ENCODE measurements at regions not wholly inside any gene's neighbourhood (a gene's known extent, or its start where the extent isn't known, plus 50 kb on each side); places are given as distances from the start of the nearest gene placed in this dataset.

GRCh38 chr5:61689153-61689846, 357.2 kb downstream of the ZSWIM6 start:
- Histone ChIP-seq H3K4me3 (no peak overlapping the region), H3K27ac (no peak overlapping the region), H3K4me1 (no peaks in the 10 kb centered on the region), H3K9me3 (no peaks in the 10 kb centered on the region), H3K36me3 (no peaks in the 10 kb centered on the region), H3K27me3 (no peaks in the 10 kb centered on the region)
- no peak for TF ChIP-seq POLR2A (IDR thresholded peaks at IDR 0.05)
- TF ChIP-seq CTCF (IDR thresholded peaks at IDR 0.05 in 4 of 5, conservative IDR thresholded peaks at IDR 0.05 in 1 of 5) = no peak
- ATAC-seq (no peak), DNase-seq (no peak)
- in situ Hi-C loops (cut with MboI; ENCODE audit: low sequenced_read_pairs in 4 of 4) (no loop called here), intact Hi-C loops (cut with DNase I; ENCODE audit: low total_unique reads) (no loop called here)

GRCh38 chr5:61697809-61698558, 365.9 kb downstream of the ZSWIM6 start:
- Histone ChIP-seq H3K4me3 (no peak overlapping the region), H3K4me1 (no peaks in the 10 kb centered on the region), H3K9me3 (no peaks in the 10 kb centered on the region), H3K36me3 (no peaks in the 10 kb centered on the region), H3K27me3 (no peaks in the 10 kb centered on the region), H3K27ac (no peak overlapping the region)
- ATAC-seq (no peak), DNase-seq (no peak)
- TF ChIP-seq CTCF (IDR thresholded peaks at IDR 0.05 in 4 of 5, conservative IDR thresholded peaks at IDR 0.05 in 1 of 5) (no peak), POLR2A (IDR thresholded peaks at IDR 0.05) (no peak)
- intact Hi-C loops (cut with DNase I; ENCODE audit: low total_unique reads) (no loop called here), in situ Hi-C loops (cut with MboI; ENCODE audit: low sequenced_read_pairs in 4 of 4) (no loop called here)

GRCh38 chr5:61701877-61702602, 370.0 kb downstream of the ZSWIM6 start:
- DNase-seq (no peak), ATAC-seq (no peak)
- H3K9me3 ChIP-seq = no peaks in the 10 kb centered on the region
- intact Hi-C loops (cut with DNase I; ENCODE audit: low total_unique reads) (no loop called here), in situ Hi-C loops (cut with MboI; ENCODE audit: low sequenced_read_pairs in 4 of 4) (no loop called here)
- no peak overlapping the region for H3K27ac ChIP-seq
- no peak overlapping the region for H3K4me3 ChIP-seq
- no peaks in the 10 kb centered on the region for H3K36me3 ChIP-seq
- H3K27me3 ChIP-seq = no peaks in the 10 kb centered on the region
- TF ChIP-seq CTCF (IDR thresholded peaks at IDR 0.05 in 4 of 5, conservative IDR thresholded peaks at IDR 0.05 in 1 of 5) (no peak), POLR2A (IDR thresholded peaks at IDR 0.05) (no peak)
- H3K4me1 ChIP-seq = no peaks in the 10 kb centered on the region

- Histone ChIP-seq H3K4me1 (no peaks in the 10 kb centered on the region), H3K27ac (no peak overlapping the region), H3K27me3 (no peaks in the 10 kb centered on the region), H3K36me3 (no peaks in the 10 kb centered on the region), H3K4me3 (no peak overlapping the region), H3K9me3 (no peaks in the 10 kb centered on the region)
- ATAC-seq (no peak), DNase-seq (no peak)
- no peak for TF ChIP-seq POLR2A (IDR thresholded peaks at IDR 0.05)
- no peak for TF ChIP-seq CTCF (IDR thresholded peaks at IDR 0.05 in 4 of 5, conservative IDR thresholded peaks at IDR 0.05 in 1 of 5)
- intact Hi-C loops (cut with DNase I; ENCODE audit: low total_unique reads) (no loop called here), in situ Hi-C loops (cut with MboI; ENCODE audit: low sequenced_read_pairs in 4 of 4) (no loop called here)
These were observed 370.7 kb downstream of the ZSWIM6 start for GRCh38 chr5:61702784-61703183.

Data from gastrocnemius medialis (tissue), 4 donors.